ENCODE measurements at regions not wholly inside any gene's neighbourhood (a gene's known extent, or its start where the extent isn't known, plus 50 kb on each side); places are given as distances from the start of the nearest gene placed in this dataset.

DNA sequence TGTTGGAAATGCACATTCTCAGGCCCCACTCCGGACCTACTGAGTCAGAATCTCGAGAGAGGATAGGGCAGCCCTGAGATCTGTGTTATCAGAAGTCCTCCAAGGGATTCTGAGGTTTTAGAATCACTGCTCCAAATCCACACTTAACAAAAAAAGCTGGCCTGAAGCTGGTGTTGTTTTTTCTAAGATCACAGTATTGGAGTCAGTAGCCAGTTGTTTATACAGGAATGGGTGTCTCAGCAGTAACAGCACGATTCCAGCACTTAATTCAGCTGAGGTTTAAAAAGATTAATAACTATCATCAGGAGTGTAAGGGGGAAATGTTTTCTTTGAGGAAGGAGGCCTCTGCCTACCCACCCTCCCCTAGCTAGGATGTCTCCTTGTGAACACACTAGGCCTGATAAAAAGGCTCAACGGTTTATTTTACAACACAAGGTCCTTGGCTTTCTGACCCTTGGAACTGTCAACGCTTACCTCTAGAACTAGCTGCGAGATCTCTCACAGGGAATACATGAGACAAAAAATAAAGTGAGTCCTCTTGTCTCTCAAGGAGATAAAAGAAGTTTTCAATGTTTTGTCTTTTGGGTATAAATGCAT, 505.4 kb downstream of the CD83 start:
- H3K27me3 ChIP-seq (ENCODE audit: insufficient read depth in 3 of 3, low read length in 2 of 3) = peaks cover 0 to 2% (median 0%) of the 10 kb centered on the region in 3 donors
- DNase-seq = no peak
- no peaks in the 10 kb centered on the region for H3K9me3 ChIP-seq
- WGBS, 3 donors = 82 to 87% (median 83%) methylated on average over 6 of the region's 6 CpGs
- H3K4me3 ChIP-seq = no peak overlapping the region
- intact Hi-C loops (cut with DNase I) = no loop called here
- TF ChIP-seq, protein P1, sequence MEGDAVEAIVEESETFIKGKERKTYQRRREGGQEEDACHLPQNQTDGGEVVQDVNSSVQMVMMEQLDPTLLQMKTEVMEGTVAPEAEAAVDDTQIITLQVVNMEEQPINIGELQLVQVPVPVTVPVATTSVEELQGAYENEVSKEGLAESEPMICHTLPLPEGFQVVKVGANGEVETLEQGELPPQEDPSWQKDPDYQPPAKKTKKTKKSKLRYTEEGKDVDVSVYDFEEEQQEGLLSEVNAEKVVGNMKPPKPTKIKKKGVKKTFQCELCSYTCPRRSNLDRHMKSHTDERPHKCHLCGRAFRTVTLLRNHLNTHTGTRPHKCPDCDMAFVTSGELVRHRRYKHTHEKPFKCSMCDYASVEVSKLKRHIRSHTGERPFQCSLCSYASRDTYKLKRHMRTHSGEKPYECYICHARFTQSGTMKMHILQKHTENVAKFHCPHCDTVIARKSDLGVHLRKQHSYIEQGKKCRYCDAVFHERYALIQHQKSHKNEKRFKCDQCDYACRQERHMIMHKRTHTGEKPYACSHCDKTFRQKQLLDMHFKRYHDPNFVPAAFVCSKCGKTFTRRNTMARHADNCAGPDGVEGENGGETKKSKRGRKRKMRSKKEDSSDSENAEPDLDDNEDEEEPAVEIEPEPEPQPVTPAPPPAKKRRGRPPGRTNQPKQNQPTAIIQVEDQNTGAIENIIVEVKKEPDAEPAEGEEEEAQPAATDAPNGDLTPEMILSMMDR (IDR thresholded peaks at IDR 0.05) = no peak
- H3K36me3 ChIP-seq (ENCODE audit: insufficient read depth in 1 of 2, low read depth in 1 of 2) = no peaks in the 10 kb centered on the region
- H3K4me1 ChIP-seq = no peaks in the 10 kb centered on the region
- H3K27ac ChIP-seq = no peak overlapping the region
- no peak for ATAC-seq

DNA sequence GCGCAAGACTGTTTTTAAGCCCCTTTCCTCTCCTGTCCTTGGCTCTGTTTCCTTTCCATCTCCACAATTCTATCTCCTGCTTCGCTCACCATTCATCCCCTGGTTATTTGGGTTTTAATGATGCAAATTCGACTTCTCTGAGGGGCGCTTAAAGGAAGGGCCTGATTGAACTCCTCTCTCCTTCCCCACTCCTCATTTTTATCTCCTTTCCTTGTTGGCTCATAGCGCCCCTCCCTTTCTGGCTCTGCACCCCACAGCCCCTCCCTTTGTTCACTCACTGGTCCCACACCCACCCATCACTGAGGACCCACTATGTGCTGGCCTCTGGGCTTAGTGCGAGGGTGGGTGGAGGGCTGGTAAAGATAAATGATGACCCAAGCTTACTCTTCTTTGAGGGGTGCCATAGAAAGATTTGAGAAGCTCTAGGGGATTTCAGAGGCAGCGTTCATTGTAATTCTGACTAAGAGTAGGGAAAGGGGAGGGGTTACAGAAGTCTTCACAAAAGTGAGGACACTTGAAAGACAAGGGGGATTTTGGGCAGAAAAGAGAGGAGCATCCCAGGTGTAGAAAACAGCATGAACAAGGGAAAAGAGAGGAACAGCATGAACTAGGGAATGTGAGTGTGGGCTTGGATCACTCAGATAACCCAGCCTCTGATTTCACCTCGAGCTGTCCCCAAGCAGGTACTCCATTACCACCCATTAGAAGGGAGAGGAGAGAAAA, 507.8 kb downstream of the CD83 start:
- Histone ChIP-seq H3K4me1 (no peaks in the 10 kb centered on the region), H3K36me3 (ENCODE audit: insufficient read depth in 1 of 2, low read depth in 1 of 2) (no peaks in the 10 kb centered on the region), H3K27me3 (ENCODE audit: insufficient read depth in 3 of 3, low read length in 2 of 3) (peaks cover 0 to 2% (median 0%) of the 10 kb centered on the region in 3 donors), H3K4me3 (no peak overlapping the region), H3K9me3 (no peaks in the 10 kb centered on the region), H3K27ac (no peak overlapping the region)
- 83 to 89% (median 87%) methylated on average over 8 of the region's 8 CpGs for WGBS, 3 donors
- ATAC-seq (no peak), DNase-seq (no peak)
- intact Hi-C loops (cut with DNase I) = no loop called here
- TF ChIP-seq, protein P1 (IDR thresholded peaks at IDR 0.05) = no peak

DNA sequence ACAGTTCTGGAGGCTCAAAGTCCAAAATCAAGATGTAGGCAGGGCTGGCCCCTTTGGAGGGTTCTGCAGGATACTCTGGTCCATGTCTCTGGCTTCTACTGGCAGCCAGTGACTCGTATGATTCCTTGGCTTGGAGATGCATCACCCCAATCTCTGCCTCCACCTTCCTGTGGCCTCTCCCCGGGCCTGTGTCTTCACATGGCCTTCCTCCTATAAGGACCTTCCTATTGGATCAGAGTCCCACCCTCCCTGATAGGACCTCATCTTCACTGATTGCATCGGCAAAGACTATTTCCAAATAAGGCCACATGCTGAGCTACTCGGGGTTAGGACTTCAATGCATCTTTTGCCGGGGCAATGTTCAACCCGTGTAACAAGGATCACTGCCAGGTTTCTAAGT, 509.0 kb downstream of the CD83 start:
- no peak overlapping the region for H3K4me3 ChIP-seq
- intact Hi-C loops (cut with DNase I) = no loop called here
- no peaks in the 10 kb centered on the region for H3K36me3 ChIP-seq (ENCODE audit: insufficient read depth in 1 of 2, low read depth in 1 of 2)
- ATAC-seq = no peak
- TF ChIP-seq, protein P1 (IDR thresholded peaks at IDR 0.05) = no peak
- H3K27ac ChIP-seq = no peak overlapping the region
- H3K9me3 ChIP-seq = no peaks in the 10 kb centered on the region
- WGBS, 3 donors = 81 to 89% (median 86%) methylated on average over 6 of the region's 6 CpGs
- DNase-seq = no peak
- no peaks in the 10 kb centered on the region for H3K4me1 ChIP-seq
- H3K27me3 ChIP-seq (ENCODE audit: insufficient read depth in 3 of 3, low read length in 2 of 3) = peaks cover 0 to 2% (median 0%) of the 10 kb centered on the region in 3 donors

DNA sequence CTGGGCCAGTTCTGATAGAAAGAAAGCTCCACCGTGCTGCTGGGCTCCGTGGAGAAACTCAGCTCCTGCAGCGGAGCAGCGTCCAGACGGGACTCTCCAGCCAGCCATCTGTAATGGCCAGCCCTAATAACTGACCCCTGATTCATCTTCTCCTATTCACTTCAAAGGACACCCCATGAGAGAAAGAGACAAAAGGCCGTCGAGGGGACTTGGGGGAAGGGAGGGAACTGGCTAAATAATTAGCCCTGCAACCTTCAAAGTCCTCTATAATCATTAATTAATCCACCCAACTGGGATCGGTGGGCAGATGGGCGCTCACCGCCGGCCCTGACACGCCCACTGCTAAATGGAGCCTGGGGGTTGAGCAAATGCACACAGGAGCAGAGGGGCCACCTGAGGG, 512.4 kb downstream of the CD83 start:
- Histone ChIP-seq H3K27ac (no peak overlapping the region), H3K4me3 (no peak overlapping the region), H3K27me3 (ENCODE audit: insufficient read depth in 3 of 3, low read length in 2 of 3) (no peaks in the 10 kb centered on the region), H3K36me3 (ENCODE audit: insufficient read depth in 1 of 2, low read depth in 1 of 2) (no peaks in the 10 kb centered on the region), H3K4me1 (no peaks in the 10 kb centered on the region), H3K9me3 (no peaks in the 10 kb centered on the region)
- 48 to 59% (median 50%) methylated on average over 12 of the region's 12 CpGs for WGBS, 3 donors
- intact Hi-C loops (cut with DNase I) = no loop called here
- TF ChIP-seq, protein P1 (IDR thresholded peaks at IDR 0.05) = no peak
- ATAC-seq (no peak), DNase-seq (no peak)
